GM12878 (cell line): ENCODE measurements at regions not wholly inside any gene's neighbourhood (a gene's known extent, or its start where the extent isn't known, plus 50 kb on each side); places are given as distances from the start of the nearest gene placed in this dataset.

Experiments used
- HDAC2 ChIP-seq: fragments of 200-600 bp; sonication (generic); IDR thresholded peaks from 2 replicates; pipeline ENCODE4 v1.6.1; 2017
- TCF7 ChIP-seq: IDR thresholded peaks from 2 replicates; pipeline ENCODE4 v1.6.1; 2014; ENCODE audit warnings: antibody characterized with exemption, borderline replicate concordance

GRCh38 chr18:10245031-10245845, 209.2 kb upstream of the APCDD1 start:
- TF ChIP-seq HDAC2 (no peak), TCF7 (no peak)
